ENCODE measurements at regions not wholly inside any gene's neighbourhood (a gene's known extent, or its start where the extent isn't known, plus 50 kb on each side); places are given as distances from the start of the nearest gene placed in this dataset.

- H3K4me3 ChIP-seq (ENCODE audit: low read depth, low read length), result no peak overlapping the region
- peak; percentile 57 for DNase-seq (ENCODE audit: low read depth)
- no peak for TF ChIP-seq CTCF (IDR thresholded peaks at IDR 0.05; ENCODE audit: insufficient read depth, low read length)
Observed at GRCh38 chr4:151887031-151887815, 126.4 kb upstream of the GATB start.

- DNase-seq (ENCODE audit: low read depth), result no peak
- no peak overlapping the region for H3K4me3 ChIP-seq (ENCODE audit: low read depth, low read length)
- no peak for TF ChIP-seq CTCF (IDR thresholded peaks at IDR 0.05; ENCODE audit: insufficient read depth, low read length)
Observed at GRCh38 chr4:151885123-151885522, 124.3 kb upstream of the GATB start.

- no peak overlapping the region for H3K4me3 ChIP-seq (ENCODE audit: low read depth, low read length)
- no peak for TF ChIP-seq CTCF (IDR thresholded peaks at IDR 0.05; ENCODE audit: insufficient read depth, low read length)
- no peak for DNase-seq (ENCODE audit: low read depth)
Observed at GRCh38 chr4:151883747-151884146, 122.9 kb upstream of the GATB start.

GRCh38 chr4:151882072-151882803 lies 121.4 kb upstream of the GATB start:
- no peak for TF ChIP-seq CTCF (IDR thresholded peaks at IDR 0.05; ENCODE audit: insufficient read depth, low read length)
- DNase-seq (ENCODE audit: low read depth), result no peak
- no peak overlapping the region for H3K4me3 ChIP-seq (ENCODE audit: low read depth, low read length)

GRCh38 chr4:151879705-151880445 lies 119.1 kb upstream of the GATB start:
- no peak overlapping the region for H3K4me3 ChIP-seq (ENCODE audit: low read depth, low read length)
- TF ChIP-seq CTCF (IDR thresholded peaks at IDR 0.05; ENCODE audit: insufficient read depth, low read length), result no peak
- no peak for DNase-seq (ENCODE audit: low read depth)

DNA sequence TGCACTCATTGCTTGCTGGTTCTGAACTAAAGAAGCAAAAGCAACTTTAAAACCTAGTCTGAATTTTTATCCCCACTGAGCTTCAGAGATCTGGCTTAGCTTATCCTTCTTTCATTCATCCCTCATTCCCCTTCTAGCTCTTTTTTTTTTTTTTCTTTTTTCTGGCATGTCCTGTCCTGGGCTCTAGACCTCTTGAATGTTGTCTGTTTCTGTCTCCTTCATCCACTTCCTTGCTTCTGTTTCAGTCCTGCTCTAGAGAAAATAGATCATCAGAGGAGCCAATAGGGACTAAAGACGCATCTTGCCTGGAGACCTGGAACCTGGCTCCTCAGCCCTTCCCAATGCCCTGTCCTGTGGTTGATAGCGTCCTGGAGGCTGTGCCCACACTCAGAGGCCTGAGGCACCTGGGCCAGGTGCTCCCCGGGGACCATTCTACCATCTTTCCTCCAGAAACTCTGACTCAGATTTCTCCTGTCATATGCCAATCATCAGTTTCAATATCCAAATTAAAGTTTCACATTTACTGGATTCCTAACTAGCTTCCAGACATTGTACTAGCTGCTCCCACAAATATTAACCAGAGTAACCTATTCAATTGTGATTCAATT lies 115.7 kb upstream of the GATB start:
- no peak for DNase-seq (ENCODE audit: low read depth)
- H3K4me3 ChIP-seq (ENCODE audit: low read depth, low read length), result no peak overlapping the region
- no peak for TF ChIP-seq CTCF (IDR thresholded peaks at IDR 0.05; ENCODE audit: insufficient read depth, low read length)
